ENCODE measurements at regions not wholly inside any gene's neighbourhood (a gene's known extent, or its start where the extent isn't known, plus 50 kb on each side); places are given as distances from the start of the nearest gene placed in this dataset.

- no peaks in the 10 kb centered on the region for H3K23me2 ChIP-seq (ENCODE audit: insufficient read length, low read depth, low read length, poor library complexity, severe bottlenecking)
- H3K36me3 Mint-ChIP-seq (ENCODE audit: insufficient read depth in 1 of 3, low read depth in 3 of 3): no peaks in the 10 kb centered on the region
- H2BK5ac ChIP-seq (ENCODE audit: insufficient read length, low read length): no peak overlapping the region
- no peaks in the 10 kb centered on the region for H3K27me3 Mint-ChIP-seq (ENCODE audit: low read depth)
- H3K4me2 ChIP-seq (ENCODE audit: insufficient read depth, insufficient read length, low read length): no peak overlapping the region
- H3K9me3 Mint-ChIP-seq: no peaks in the 10 kb centered on the region
- no peak overlapping the region for H4K8ac ChIP-seq (replicated peaks; ENCODE audit: insufficient read length, low read depth, low read length)
- H3K14ac ChIP-seq (ENCODE audit: insufficient read depth, low read length): no peak overlapping the region
- no peak overlapping the region for H2BK15ac ChIP-seq (ENCODE audit: low read depth, low read length)
- no peaks in the 10 kb centered on the region for H3K27me3 ChIP-seq (ENCODE audit: insufficient read depth, low read length)
- H2AFZ ChIP-seq (ENCODE audit: low read length): no peak overlapping the region
- no peak overlapping the region for H3K9ac ChIP-seq (ENCODE audit: extremely low read depth, insufficient read length, low read length)
- no peak overlapping the region for H3K56ac ChIP-seq (ENCODE audit: insufficient read length, low read depth, low read length)
- H3K9me3 ChIP-seq (ENCODE audit: control insufficient read depth, low read depth, low read length): no peaks in the 10 kb centered on the region
- no peak overlapping the region for H3K18ac ChIP-seq (ENCODE audit: insufficient read length, low read depth, low read length)
- no peaks in the 10 kb centered on the region for H4K20me1 ChIP-seq (ENCODE audit: control insufficient read depth, insufficient read depth, insufficient read length)
- no peak overlapping the region for H3K27ac ChIP-seq (ENCODE audit: insufficient read length, low read depth, low read length)
- H4K5ac ChIP-seq (ENCODE audit: insufficient read length, low read depth, low read length): no peak overlapping the region
- no peaks in the 10 kb centered on the region for H3K79me1 ChIP-seq (ENCODE audit: insufficient read depth, low read depth, low read length, poor library complexity, severe bottlenecking)
- no peak overlapping the region for H3T11ph ChIP-seq (ENCODE audit: low read length)
- WGBS (ENCODE audit: extremely low coverage, insufficient read length, low lambda C conversion rate): no CpG with 5 or more reads among the region's 1 CpG
- no peaks in the 10 kb centered on the region for H3K4me1 ChIP-seq (ENCODE audit: insufficient read depth, low read length)
- TF ChIP-seq CTCF (conservative IDR thresholded peaks at IDR 0.05): no peak
- H2AK5ac ChIP-seq (ENCODE audit: insufficient read length, low read length): no peak overlapping the region
- no peak for DNase-seq
- H2BK20ac ChIP-seq (ENCODE audit: low read depth, low read length, poor library complexity, severe bottlenecking): no peak overlapping the region
- H3K4ac ChIP-seq (ENCODE audit: low read depth, low read length): no peak overlapping the region
- no peak overlapping the region for H3K27ac Mint-ChIP-seq
- H3K4me3 Mint-ChIP-seq: no peak overlapping the region
- no peak overlapping the region for H3K23ac ChIP-seq (ENCODE audit: insufficient read length, low read depth, low read length)
- H3K79me2 ChIP-seq (ENCODE audit: insufficient read depth, low read length): no peaks in the 10 kb centered on the region
- H3K4me1 Mint-ChIP-seq: no peaks in the 10 kb centered on the region
- no peak overlapping the region for H2BK120ac ChIP-seq (ENCODE audit: low read depth, low read length, poor library complexity, severe bottlenecking)
- H4K91ac ChIP-seq (ENCODE audit: insufficient read length, low read depth, low read length): no peak overlapping the region
- no peak overlapping the region for H2BK12ac ChIP-seq (ENCODE audit: insufficient read length, low read depth, low read length)
Measured at GRCh38 chr3:164375995-164376394, 702.3 kb downstream of the SI start.
